Stimulated activated CD4-positive, alpha-beta T cell treated with anti-CD3 and anti-CD28 coated beads, Interleukin-12 subunit alpha, Interleukin-12 subunit beta, amount 100 ng/mL, for 48 hours (primary cell): ENCODE measurements at regions not wholly inside any gene's neighbourhood (a gene's known extent, or its start where the extent isn't known, plus 50 kb on each side); places are given as distances from the start of the nearest gene placed in this dataset.
"Not testable (repeated sequence)": the region's sequence is repeated elsewhere in the genome, so short reads cannot be mapped to it uniquely, and the experiment has no call there.

ENCODE experiments used
- DNase-seq, 3 donors: peaks; one replicate each; pipeline ENCODE4 v3.0.0-alpha.2; 2020; ENCODE audit warnings: low read depth in 2 of 3, low spot score in 1 of 3

- no peak for DNase-seq
Measured at GRCh38 chrX:26631385-26631784, 415.4 kb downstream of the MAGEB5 start.

GRCh38 chrX:26613956-26614355 lies 398.0 kb downstream of the MAGEB5 start:
- DNase-seq = no peak

- no peak for DNase-seq
Measured at GRCh38 chrX:26606971-26607370, 391.0 kb downstream of the MAGEB5 start.

GRCh38 chrX:26597981-26598380 lies 382.0 kb downstream of the MAGEB5 start:
- no peak for DNase-seq

- DNase-seq = no peak
Measured at GRCh38 chrX:26590849-26591248, 374.9 kb downstream of the MAGEB5 start.

- no peak for DNase-seq
Measured at GRCh38 chrX:26586570-26586969, 370.6 kb downstream of the MAGEB5 start.

DNA sequence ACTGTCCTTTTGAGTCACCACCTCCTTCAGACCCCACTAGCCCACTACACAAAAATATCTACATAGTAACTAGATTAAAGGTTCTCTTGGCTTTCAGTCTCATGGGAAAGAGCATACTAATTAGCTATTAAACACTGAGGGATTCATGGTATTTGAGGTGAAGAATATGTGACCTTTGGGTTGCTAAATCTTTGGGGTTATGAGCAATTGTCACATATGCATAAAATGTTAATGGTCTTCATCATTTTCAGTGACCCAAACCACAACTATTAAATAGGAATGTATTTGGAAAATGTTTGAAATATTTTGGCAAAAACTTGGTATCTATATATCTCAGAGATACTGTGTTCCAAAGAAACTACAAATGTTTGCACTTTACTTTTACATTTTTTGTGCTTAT lies 365.1 kb downstream of the MAGEB5 start:
- no peak for DNase-seq

GRCh38 chrX:26580021-26580420 lies 364.1 kb downstream of the MAGEB5 start:
- no peak for DNase-seq

- DNase-seq = no peak
Measured at GRCh38 chrX:26574234-26574633, 358.3 kb downstream of the MAGEB5 start.

GRCh38 chrX:26562156-26562555 lies 346.2 kb downstream of the MAGEB5 start:
- DNase-seq = no peak

- DNase-seq = no peak
Measured at GRCh38 chrX:26559855-26560254, 343.9 kb downstream of the MAGEB5 start.

DNA sequence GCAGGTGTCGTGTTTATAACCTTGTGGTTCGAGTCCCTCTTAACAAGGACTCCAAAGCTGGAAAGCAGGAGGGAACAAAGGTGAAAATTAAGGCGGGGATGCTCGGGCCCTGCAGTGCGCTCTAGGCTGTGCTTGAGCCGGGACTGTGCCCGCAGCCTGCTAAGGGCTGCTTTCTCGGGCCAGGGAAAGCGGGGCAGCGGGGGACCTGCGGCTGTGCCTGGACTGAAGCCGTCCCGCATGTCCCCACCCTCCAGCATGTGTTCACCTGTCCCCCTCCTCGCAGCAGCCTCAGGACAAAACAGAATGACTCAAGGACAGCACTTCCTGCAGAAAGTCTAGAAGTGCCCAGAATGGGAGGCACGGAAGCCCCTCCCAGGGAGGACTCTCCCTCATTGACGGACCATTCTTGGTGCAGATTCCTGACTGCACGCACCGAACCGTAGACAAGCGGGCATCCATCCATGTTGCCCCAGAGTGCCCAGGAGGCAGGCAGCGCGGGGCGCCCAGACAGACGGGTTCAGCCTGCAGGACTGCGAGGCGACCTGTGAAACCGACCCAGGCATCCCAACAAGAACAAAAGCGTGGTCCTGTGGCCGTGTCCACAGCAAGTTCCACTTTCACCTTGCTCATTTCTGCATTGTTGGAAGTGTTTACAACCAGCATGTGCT lies 342.9 kb downstream of the MAGEB5 start:
- DNase-seq = no peak

- no peak for DNase-seq
Measured at GRCh38 chrX:26557691-26558321, 341.8 kb downstream of the MAGEB5 start.

DNA sequence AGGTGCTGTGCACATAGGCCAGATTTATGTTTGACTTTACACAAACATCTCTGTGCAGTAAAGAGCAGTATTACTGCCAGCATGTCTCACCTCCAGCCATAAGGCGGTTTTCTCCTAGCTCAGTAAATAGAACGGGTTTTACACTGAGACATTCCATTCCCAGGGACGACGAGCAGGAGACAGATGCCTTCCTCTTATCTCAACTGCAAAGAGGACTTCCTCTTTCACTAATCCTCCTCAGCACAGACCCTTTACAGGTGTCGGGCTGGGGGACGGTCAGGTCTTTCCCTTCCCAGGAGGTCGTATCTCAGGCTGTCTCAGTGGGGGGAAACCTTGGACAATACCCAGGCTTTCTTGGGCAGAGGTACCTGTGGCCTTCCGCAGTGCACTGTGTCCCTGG lies 309.8 kb downstream of the MAGEB5 start:
- DNase-seq = not testable (repeated sequence)

DNA sequence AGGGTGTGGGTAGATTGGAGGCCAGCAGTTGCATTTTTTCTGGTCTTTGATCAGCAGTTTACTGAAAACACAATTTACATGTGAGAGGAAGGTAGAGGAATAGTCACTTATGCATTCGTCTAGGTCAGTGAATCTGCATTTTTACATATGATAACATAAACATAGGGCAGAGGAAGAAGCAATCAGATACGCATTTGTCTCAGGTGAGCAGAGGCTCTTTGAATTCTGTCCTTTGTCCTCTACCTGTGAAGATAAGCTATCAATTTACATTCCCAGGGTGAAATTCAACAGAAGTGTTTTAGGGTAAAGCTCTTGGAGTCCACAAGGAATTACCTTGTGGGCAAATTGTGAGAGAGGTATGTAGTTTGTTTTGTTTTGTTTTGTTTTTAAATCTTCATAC lies 306.5 kb downstream of the MAGEB5 start:
- no peak for DNase-seq

DNA sequence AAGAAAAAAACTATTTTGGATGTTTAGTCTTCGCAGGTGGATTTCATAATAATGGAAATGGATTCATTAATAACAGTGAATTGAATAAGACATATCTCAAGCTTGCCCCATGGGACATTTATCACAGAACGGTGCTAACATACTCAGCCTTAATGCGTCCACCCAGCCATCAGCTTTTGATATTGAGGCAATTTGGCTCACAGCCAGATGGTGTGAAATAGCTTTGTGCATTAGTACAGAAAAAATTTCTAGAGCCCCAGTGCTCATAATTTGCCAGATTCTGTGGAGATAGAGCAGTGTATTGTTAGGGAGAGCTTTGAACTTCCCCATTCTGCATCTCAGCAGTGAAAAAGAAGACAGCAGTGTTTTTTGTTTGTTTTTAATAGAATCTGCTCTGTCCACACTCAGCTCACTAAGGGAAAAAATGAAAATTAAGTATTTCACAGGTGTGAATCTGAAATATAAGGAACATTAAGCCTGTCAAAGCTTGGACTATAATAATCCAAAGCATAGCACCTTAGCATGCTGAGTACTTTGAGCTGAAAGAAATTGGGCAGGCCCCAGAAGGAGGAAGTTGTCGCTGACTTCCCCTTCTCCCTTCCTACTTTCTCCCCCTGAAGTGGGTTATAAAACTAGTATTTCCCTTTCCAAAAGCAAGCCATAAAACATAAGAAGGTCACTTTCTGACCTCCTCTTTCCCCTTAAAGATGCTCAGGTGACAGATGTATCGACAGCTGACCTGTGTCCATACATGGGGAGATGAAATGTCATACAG lies 295.8 kb downstream of the MAGEB5 start:
- DNase-seq = no peak

DNA sequence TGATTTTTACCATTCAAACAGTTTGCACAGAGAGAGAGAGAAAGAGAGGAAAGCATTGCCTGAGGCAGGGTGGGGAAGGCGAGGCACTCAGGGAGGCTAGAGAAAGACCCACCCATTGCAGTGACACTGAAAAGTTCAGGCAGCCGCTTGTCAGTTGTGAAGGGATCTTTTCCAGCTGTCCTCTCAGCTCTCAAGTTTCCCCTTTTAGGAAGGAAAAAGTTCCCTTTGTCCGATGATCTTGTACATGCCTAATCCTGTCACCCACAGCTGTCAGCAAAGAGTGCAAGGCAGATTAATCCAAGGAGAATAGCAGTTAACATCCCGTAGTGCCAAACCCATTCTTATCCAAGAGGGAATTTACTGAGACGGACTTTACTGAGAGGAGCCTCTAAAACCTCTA lies 255.0 kb downstream of the MAGEB5 start:
- DNase-seq = no peak

DNA sequence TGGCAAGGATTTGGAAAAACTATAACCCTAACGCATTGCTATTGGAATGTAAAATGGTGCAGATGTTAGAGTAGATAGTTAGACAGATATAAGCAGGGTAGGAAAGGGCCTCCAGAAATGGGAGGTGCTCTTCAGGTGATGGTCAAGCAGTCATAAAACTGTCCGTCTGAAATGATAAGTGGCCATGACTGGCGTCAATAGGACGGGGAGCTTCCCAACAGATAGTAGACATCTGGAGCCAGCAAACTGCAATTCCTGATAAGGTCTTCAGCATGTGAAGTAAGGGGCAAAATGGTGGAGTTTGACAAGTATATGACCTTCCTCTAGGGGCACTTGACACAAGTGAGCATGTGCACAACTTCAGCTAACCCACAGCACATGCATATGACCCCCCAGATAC lies 250.4 kb downstream of the MAGEB5 start:
- DNase-seq = no peak

DNA sequence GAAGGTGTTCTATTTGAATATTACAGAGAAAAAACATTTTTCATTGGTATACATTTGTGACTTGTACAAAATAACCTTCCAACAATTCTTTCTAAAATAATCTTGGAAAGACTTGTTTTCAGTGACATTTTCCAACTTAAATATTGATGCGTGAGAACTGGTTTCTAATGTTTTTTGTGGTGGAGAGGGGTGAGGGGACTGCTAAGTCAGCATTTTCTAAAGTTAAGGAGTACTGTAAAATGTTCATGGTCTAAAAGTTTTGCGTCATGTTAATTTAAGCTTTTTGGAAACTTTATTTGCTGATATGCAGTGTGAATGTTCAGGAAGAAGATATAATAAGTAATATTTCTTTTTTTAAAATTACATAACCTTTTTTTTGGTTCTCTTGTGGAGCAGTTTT lies 229.3 kb downstream of the MAGEB5 start:
- no peak for DNase-seq

GRCh38 chrX:26444417-26444816 lies 228.4 kb downstream of the MAGEB5 start:
- DNase-seq = not testable (repeated sequence)

GRCh38 chrX:26442340-26442739 lies 226.4 kb downstream of the MAGEB5 start:
- no peak for DNase-seq

GRCh38 chrX:26414534-26414933 lies 198.6 kb downstream of the MAGEB5 start:
- DNase-seq = no peak
